HEK293 (cell line): ENCODE measurements at regions not wholly inside any gene's neighbourhood (a gene's known extent, or its start where the extent isn't known, plus 50 kb on each side); places are given as distances from the start of the nearest gene placed in this dataset.

Experiments
- CTCF ChIA-PET: fragments of 350-600 bp; formaldehyde crosslinking; extraction: SDS; loops from one replicate; lab custom pipeline; 2021; ENCODE audit warnings: antibody characterized with exemption; lab: Yijun Ruan, JAX
- POLR2A ChIA-PET: fragments of 300-600 bp; formaldehyde crosslinking; extraction: SDS; loops from one replicate; lab custom pipeline; 2020; ENCODE audit warnings: antibody characterized with exemption, inconsistent platforms; lab: Yijun Ruan, JAX
- H3K27ac ChIP-seq: fragments of 200-500 bp; sonication (Bioruptor generic); 2 replicates; pipeline ENCODE4 v1.5.1; 2014; ENCODE audit warnings: low read depth, low read length, control low read depth, inconsistent platforms; ENCODE audit errors: extremely low read depth
- H3K36me3 ChIP-seq, 2 experiments: fragments of 200-500 bp in 1 of 2; sonication (Bioruptor generic) in 1 of 2; 1 replicate in 1 of 2; 2 replicates in 1 of 2; pipeline ENCODE4 v1.5.1; 2014 to 2017; ENCODE audit warnings: inconsistent platforms in 2 of 2, low read length in 2 of 2; ENCODE audit not compliant: control insufficient read depth in 2 of 2, insufficient read depth in 1 of 2
- H3K4me1 ChIP-seq: fragments of 200-500 bp; sonication (Bioruptor generic); 2 replicates; pipeline ENCODE4 v1.5.1; 2014; ENCODE audit warnings: mild to moderate bottlenecking, low read length, inconsistent platforms; ENCODE audit not compliant: control insufficient read depth, insufficient read depth
- H3K4me3 ChIP-seq: 2 replicates; pipeline ENCODE4 v1.5.1; 2011; ENCODE audit warnings: low read depth, mild to moderate bottlenecking, control low read depth, low read length, moderate library complexity
- H3K9me3 ChIP-seq: fragments of 200-500 bp; sonication (Bioruptor generic); 2 replicates; pipeline ENCODE4 v1.5.1; 2014; ENCODE audit warnings: low read depth, low read length, inconsistent platforms; ENCODE audit not compliant: control insufficient read depth, insufficient read depth
- GLI2 ChIP-seq: fragments of 450-650 bp; formaldehyde crosslinking; IDR thresholded peaks from 2 replicates; pipeline ENCODE4; 2017; ENCODE audit warnings: missing biosample characterization, missing genetic modification characterization, low read depth, borderline replicate concordance
- HOXA7 ChIP-seq: sonication (generic); formaldehyde crosslinking; IDR thresholded peaks from 2 replicates; pipeline ENCODE4 v1.8.1; 2022; ENCODE audit warnings: missing genetic modification reagents, borderline replicate concordance
- KLF10 ChIP-seq: fragments of 450-650 bp; IDR thresholded peaks from 2 replicates; pipeline ENCODE4 v1.5.1; 2018; ENCODE audit warnings: missing biosample characterization, mild to moderate bottlenecking, missing genetic modification characterization
- SP7 ChIP-seq: fragments of 450-650 bp; formaldehyde crosslinking; IDR thresholded peaks from 2 replicates; pipeline ENCODE4 v1.5.1; 2016; ENCODE audit warnings: missing biosample characterization, missing genetic modification characterization
- ZBTB17 ChIP-seq: fragments of 450-650 bp; formaldehyde crosslinking; IDR thresholded peaks from 2 replicates; pipeline ENCODE4 v1.5.1; 2016; ENCODE audit warnings: missing biosample characterization, missing genetic modification characterization
- ZBTB49 ChIP-seq: fragments of 450-650 bp; formaldehyde crosslinking; IDR thresholded peaks from 2 replicates; pipeline ENCODE4 v1.5.1; 2016; ENCODE audit warnings: missing biosample characterization, missing genetic modification characterization, low read depth
- ZBTB7A ChIP-seq: fragments of 450-650 bp; formaldehyde crosslinking; IDR thresholded peaks from 2 replicates; pipeline ENCODE4 v1.5.1; 2016; ENCODE audit warnings: low read depth, missing biosample characterization, missing genetic modification characterization
- ZFP37 ChIP-seq: fragments of 450-650 bp; formaldehyde crosslinking; IDR thresholded peaks from 2 replicates; pipeline ENCODE4 v1.5.1; 2016; ENCODE audit warnings: missing biosample characterization, missing genetic modification characterization
- ZFP69B ChIP-seq: fragments of 450-650 bp; formaldehyde crosslinking; IDR thresholded peaks from 2 replicates; pipeline ENCODE4 v1.5.1; 2016; ENCODE audit warnings: missing biosample characterization, missing genetic modification characterization
- ZNF112 ChIP-seq: fragments of 450-650 bp; formaldehyde crosslinking; IDR thresholded peaks from 2 replicates; pipeline ENCODE4 v1.5.0; 2017; ENCODE audit warnings: missing biosample characterization, missing genetic modification characterization
- ZNF114 ChIP-seq: fragments of 450-650 bp; formaldehyde crosslinking; IDR thresholded peaks from 2 replicates; pipeline ENCODE4 v1.5.0; 2017; ENCODE audit warnings: missing biosample characterization, missing genetic modification characterization
- ZNF157 ChIP-seq: fragments of 450-650 bp; formaldehyde crosslinking; IDR thresholded peaks from 2 replicates; pipeline ENCODE4 v1.5.1; 2016; ENCODE audit warnings: missing biosample characterization, missing genetic modification characterization
- ZNF341 ChIP-seq: fragments of 450-650 bp; formaldehyde crosslinking; IDR thresholded peaks from 2 replicates; pipeline ENCODE4; 2016; ENCODE audit warnings: low read depth, missing biosample characterization, missing genetic modification characterization
- ZNF354C ChIP-seq: fragments of 450-650 bp; formaldehyde crosslinking; IDR thresholded peaks from 2 replicates; pipeline ENCODE4 v1.5.1; 2016; ENCODE audit warnings: missing biosample characterization, missing genetic modification characterization, low read depth, borderline replicate concordance
- ZNF549 ChIP-seq: fragments of 450-650 bp; IDR thresholded peaks from 2 replicates; pipeline ENCODE4 v1.5.1; 2018; ENCODE audit warnings: missing biosample characterization, missing genetic modification characterization, mild to moderate bottlenecking, inconsistent platforms, moderate library complexity
- ZNF621 ChIP-seq: fragments of 450-650 bp; formaldehyde crosslinking; IDR thresholded peaks from 2 replicates; pipeline ENCODE4 v1.5.1; 2017; ENCODE audit warnings: missing biosample characterization, missing genetic modification characterization
- ZNF692 ChIP-seq: fragments of 450-650 bp; formaldehyde crosslinking; IDR thresholded peaks from 2 replicates; pipeline ENCODE4 v1.5.1; 2016; ENCODE audit warnings: missing biosample characterization, missing genetic modification characterization
- ZNF777 ChIP-seq: fragments of 450-650 bp; formaldehyde crosslinking; IDR thresholded peaks from 2 replicates; pipeline ENCODE4 v1.5.1; 2017; ENCODE audit warnings: missing biosample characterization, missing genetic modification characterization, borderline replicate concordance
- TF ChIP-seq, protein P1 (sequence below): fragments of 450-650 bp; IDR thresholded peaks from 2 replicates; pipeline ENCODE4 v1.5.1; 2018; ENCODE audit warnings: missing biosample characterization, mild to moderate bottlenecking, missing genetic modification characterization
- TF ChIP-seq, protein P2 (sequence below): IDR thresholded peaks from 2 replicates; pipeline ENCODE4 v1.6.1; 2011; ENCODE audit warnings: mild to moderate bottlenecking, low read depth, low read length, borderline replicate concordance

- Histone ChIP-seq H3K36me3 (no peaks in the 10 kb centered on the region), H3K27ac (no peak overlapping the region), H3K4me3 (no peak overlapping the region), H3K4me1 (no peaks in the 10 kb centered on the region), H3K9me3 (no peaks in the 10 kb centered on the region)
- POLR2A ChIA-PET = no interaction called here
- TF ChIP-seq ZNF621 (tag by site-specific recombination) (no peak), ZNF692 (tag by site-specific recombination) (no peak), SP7 (tag by site-specific recombination) (no peak), ZNF341 (tag by site-specific recombination) (no peak), HOXA7 (CRISPR knock-in tag) (no peak), GLI2 (no peak), ZNF114 (tag by site-specific recombination) (no peak), ZNF354C (tag by site-specific recombination) (no peak)
- CTCF ChIA-PET = interaction anchor here (0.6 to 0.7 kb wide), 2 partner anchors 16 to 47 kb away, joined by 3 to 5 read pairs; no protein-coding TSS in a partner anchor
These were observed 191.3 kb upstream of the TBX3 start for GRCh38 chr12:114875313-114875712.

- TF ChIP-seq ZNF112 (no peak), ZNF777 (tag by site-specific recombination) (no peak), ZBTB49 (tag by site-specific recombination) (no peak), ZNF157 (tag by site-specific recombination) (no peak), ZFP69B (tag by site-specific recombination) (no peak), ZNF549 (tag by site-specific recombination) (no peak), ZBTB17 (tag by site-specific recombination) (no peak), KLF10 (tag by site-specific recombination) (no peak), ZBTB7A (tag by site-specific recombination) (no peak), ZFP37 (tag by site-specific recombination) (no peak)
- TF ChIP-seq, protein P1, sequence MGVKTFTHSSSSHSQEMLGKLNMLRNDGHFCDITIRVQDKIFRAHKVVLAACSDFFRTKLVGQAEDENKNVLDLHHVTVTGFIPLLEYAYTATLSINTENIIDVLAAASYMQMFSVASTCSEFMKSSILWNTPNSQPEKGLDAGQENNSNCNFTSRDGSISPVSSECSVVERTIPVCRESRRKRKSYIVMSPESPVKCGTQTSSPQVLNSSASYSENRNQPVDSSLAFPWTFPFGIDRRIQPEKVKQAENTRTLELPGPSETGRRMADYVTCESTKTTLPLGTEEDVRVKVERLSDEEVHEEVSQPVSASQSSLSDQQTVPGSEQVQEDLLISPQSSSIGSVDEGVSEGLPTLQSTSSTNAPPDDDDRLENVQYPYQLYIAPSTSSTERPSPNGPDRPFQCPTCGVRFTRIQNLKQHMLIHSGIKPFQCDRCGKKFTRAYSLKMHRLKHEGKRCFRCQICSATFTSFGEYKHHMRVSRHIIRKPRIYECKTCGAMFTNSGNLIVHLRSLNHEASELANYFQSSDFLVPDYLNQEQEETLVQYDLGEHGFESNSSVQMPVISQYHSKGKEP (tag by site-specific recombination) = no peak
- TF ChIP-seq, protein P2, sequence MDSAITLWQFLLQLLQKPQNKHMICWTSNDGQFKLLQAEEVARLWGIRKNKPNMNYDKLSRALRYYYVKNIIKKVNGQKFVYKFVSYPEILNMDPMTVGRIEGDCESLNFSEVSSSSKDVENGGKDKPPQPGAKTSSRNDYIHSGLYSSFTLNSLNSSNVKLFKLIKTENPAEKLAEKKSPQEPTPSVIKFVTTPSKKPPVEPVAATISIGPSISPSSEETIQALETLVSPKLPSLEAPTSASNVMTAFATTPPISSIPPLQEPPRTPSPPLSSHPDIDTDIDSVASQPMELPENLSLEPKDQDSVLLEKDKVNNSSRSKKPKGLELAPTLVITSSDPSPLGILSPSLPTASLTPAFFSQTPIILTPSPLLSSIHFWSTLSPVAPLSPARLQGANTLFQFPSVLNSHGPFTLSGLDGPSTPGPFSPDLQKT = no peak
- no peaks in the 10 kb centered on the region for H3K4me1 ChIP-seq
- no peaks in the 10 kb centered on the region for H3K36me3 ChIP-seq
- no peak overlapping the region for H3K27ac ChIP-seq
- CTCF ChIA-PET = no interaction called here
- no peaks in the 10 kb centered on the region for H3K9me3 ChIP-seq
- H3K4me3 ChIP-seq = no peak overlapping the region
- POLR2A ChIA-PET = no interaction called here
These were observed 189.7 kb upstream of the TBX3 start for GRCh38 chr12:114873656-114874055.
